GM23248 (cell line): ENCODE measurements at regions not wholly inside any gene's neighbourhood (a gene's known extent, or its start where the extent isn't known, plus 50 kb on each side); places are given as distances from the start of the nearest gene placed in this dataset.

ENCODE experiments used
- EZH2 ChIP-seq: fragments of 200-600 bp; sonication (generic); IDR thresholded peaks from 2 replicates; pipeline ENCODE4 v1.6.1; 2018; ENCODE audit warnings: antibody characterized with exemption, mild to moderate bottlenecking; ENCODE audit not compliant: insufficient read depth, poor library complexity, severe bottlenecking
- EZH2phosphoT487 ChIP-seq: fragments of 200-600 bp; sonication (generic); IDR thresholded peaks from 2 replicates; pipeline ENCODE4 v1.6.1; 2018; ENCODE audit warnings: antibody characterized with exemption, moderate library complexity, mild to moderate bottlenecking, low read depth; ENCODE audit not compliant: insufficient read depth

DNA sequence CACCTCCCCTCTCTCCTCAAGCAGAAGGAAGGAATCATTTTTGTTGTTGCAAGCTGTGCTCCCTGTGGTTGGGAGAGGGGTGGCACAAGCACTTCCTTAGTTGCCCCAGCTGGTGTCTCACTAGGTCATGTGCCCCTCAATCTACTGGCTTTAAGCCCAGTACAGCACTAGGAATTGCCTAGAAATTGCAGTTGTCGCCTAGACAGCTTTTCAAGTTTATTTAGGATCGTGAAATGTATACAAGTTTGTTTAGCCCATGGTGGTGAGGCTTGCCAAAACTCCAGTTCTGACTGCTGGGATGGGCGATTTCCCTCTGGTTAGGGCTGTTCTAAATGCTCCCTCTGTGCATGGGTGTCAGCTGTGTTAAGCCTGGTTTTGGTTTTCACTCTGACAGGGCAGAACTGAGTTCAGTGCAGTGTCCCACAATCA, 126.8 kb upstream of the ZNF644 start:
- no peak for TF ChIP-seq EZH2
- TF ChIP-seq EZH2phosphoT487, result no peak
